Tibial nerve (tissue), 3 donors: ENCODE measurements at regions not wholly inside any gene's neighbourhood (a gene's known extent, or its start where the extent isn't known, plus 50 kb on each side); places are given as distances from the start of the nearest gene placed in this dataset.
"Not testable (repeated sequence)": the region's sequence is repeated elsewhere in the genome, so short reads cannot be mapped to it uniquely, and the experiment has no call there.

Experiments used
- CTCF ChIP-seq, 5 experiments: fragments of 200-600 bp in 3 of 5; fragments of 450-650 bp in 2 of 5; sonication (generic) in 3 of 5; IDR thresholded peaks; one replicate each; pipeline ENCODE4 v1.5.1; 2016 to 2019; ENCODE audit warnings: antibody characterized with exemption in 5 of 5, mild to moderate bottlenecking in 3 of 5, moderate library complexity in 2 of 5
- POLR2A ChIP-seq, 2 donors: fragments of 450-650 bp; IDR thresholded peaks; one replicate each; pipeline ENCODE4 v1.6.1; 2017; ENCODE audit warnings: antibody characterized with exemption in 2 of 2, mild to moderate bottlenecking in 2 of 2, moderate library complexity in 2 of 2

GRCh38 chr2:111509225-111509869 is 374.6 kb downstream of the ANAPC1 start:
- not testable (repeated sequence) for TF ChIP-seq POLR2A, CTCF (IDR thresholded peaks at IDR 0.05)
